ENCODE measurements at regions not wholly inside any gene's neighbourhood (a gene's known extent, or its start where the extent isn't known, plus 50 kb on each side); places are given as distances from the start of the nearest gene placed in this dataset.
"Not testable (repeated sequence)": the region's sequence is repeated elsewhere in the genome, so short reads cannot be mapped to it uniquely, and the experiment has no call there.

- Histone ChIP-seq H3K9me3 (no peaks in the 10 kb centered on the region), H3K27ac (no peak overlapping the region), H3K27me3 (no peaks in the 10 kb centered on the region), H3K4me3 (no peak overlapping the region), H3K36me3 (replicated peaks in 1 of 2; ENCODE audit: insufficient read depth in 1 of 2, low read depth in 2 of 2) (no peaks in the 10 kb centered on the region), H3K4me1 (no peaks in the 10 kb centered on the region)
- no peak for ATAC-seq
- intact Hi-C loops (cut with DNase I) = no loop called here
- TF ChIP-seq, protein P1, sequence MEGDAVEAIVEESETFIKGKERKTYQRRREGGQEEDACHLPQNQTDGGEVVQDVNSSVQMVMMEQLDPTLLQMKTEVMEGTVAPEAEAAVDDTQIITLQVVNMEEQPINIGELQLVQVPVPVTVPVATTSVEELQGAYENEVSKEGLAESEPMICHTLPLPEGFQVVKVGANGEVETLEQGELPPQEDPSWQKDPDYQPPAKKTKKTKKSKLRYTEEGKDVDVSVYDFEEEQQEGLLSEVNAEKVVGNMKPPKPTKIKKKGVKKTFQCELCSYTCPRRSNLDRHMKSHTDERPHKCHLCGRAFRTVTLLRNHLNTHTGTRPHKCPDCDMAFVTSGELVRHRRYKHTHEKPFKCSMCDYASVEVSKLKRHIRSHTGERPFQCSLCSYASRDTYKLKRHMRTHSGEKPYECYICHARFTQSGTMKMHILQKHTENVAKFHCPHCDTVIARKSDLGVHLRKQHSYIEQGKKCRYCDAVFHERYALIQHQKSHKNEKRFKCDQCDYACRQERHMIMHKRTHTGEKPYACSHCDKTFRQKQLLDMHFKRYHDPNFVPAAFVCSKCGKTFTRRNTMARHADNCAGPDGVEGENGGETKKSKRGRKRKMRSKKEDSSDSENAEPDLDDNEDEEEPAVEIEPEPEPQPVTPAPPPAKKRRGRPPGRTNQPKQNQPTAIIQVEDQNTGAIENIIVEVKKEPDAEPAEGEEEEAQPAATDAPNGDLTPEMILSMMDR (IDR thresholded peaks at IDR 0.05) = no peak
- TF ChIP-seq POLR2A (IDR thresholded peaks at IDR 0.05) = no peak
- 85 to 89% methylated on average over 6 of the region's 6 CpGs for WGBS, 2 donors
- DNase-seq = no peak
These were observed 89.3 kb upstream of the DGKG start for GRCh38 chr3:186451371-186451770.

GRCh38 chr3:186444974-186445373 lies 82.9 kb upstream of the DGKG start:
- intact Hi-C loops (cut with DNase I) = no loop called here
- no peaks in the 10 kb centered on the region for H3K9me3 ChIP-seq
- 81 to 86% methylated on average over 7 of the region's 7 CpGs for WGBS, 2 donors
- ATAC-seq = no peak
- DNase-seq = no peak
- H3K4me1 ChIP-seq = peaks cover 19% of the 10 kb centered on the region
- no peaks in the 10 kb centered on the region for H3K27me3 ChIP-seq
- no peak for TF ChIP-seq POLR2A (IDR thresholded peaks at IDR 0.05)
- TF ChIP-seq, protein P1 (IDR thresholded peaks at IDR 0.05) = no peak
- no peaks in the 10 kb centered on the region for H3K36me3 ChIP-seq (replicated peaks in 1 of 2; ENCODE audit: insufficient read depth in 1 of 2, low read depth in 2 of 2)
- H3K4me3 ChIP-seq = no peak overlapping the region
- H3K27ac ChIP-seq = no peak overlapping the region

GRCh38 chr3:186444288-186444687 lies 82.3 kb upstream of the DGKG start:
- TF ChIP-seq, protein P1 (IDR thresholded peaks at IDR 0.05) = no peak
- TF ChIP-seq POLR2A (IDR thresholded peaks at IDR 0.05) = no peak
- H3K36me3 ChIP-seq (replicated peaks in 1 of 2; ENCODE audit: insufficient read depth in 1 of 2, low read depth in 2 of 2) = no peaks in the 10 kb centered on the region
- peaks cover 19% of the 10 kb centered on the region for H3K4me1 ChIP-seq
- H3K9me3 ChIP-seq = no peaks in the 10 kb centered on the region
- DNase-seq (no peak), ATAC-seq (no peak)
- H3K4me3 ChIP-seq = no peak overlapping the region
- intact Hi-C loops (cut with DNase I) = no loop called here
- H3K27me3 ChIP-seq = no peaks in the 10 kb centered on the region
- no peak overlapping the region for H3K27ac ChIP-seq

DNA sequence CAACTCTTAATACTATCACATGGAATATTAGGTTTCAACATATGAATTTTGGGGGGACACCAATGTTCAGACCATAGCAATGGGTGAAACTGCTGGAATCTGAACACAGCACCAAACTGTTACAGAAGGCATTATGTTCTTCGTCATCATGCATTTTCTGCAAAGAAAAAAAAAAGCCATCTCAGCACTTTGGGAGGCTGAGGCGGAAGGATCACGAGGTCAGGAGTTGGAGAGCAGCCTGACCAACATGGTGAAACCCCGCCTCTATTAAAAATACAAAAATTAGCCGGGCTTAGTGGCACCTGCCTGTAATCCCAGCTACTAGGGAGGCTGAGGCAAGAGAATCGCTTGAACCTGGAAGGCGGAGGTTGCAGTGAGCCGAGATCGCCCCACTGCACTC lies 80.9 kb upstream of the DGKG start:
- H3K36me3 ChIP-seq (replicated peaks in 1 of 2; ENCODE audit: insufficient read depth in 1 of 2, low read depth in 2 of 2); H3K27me3 ChIP-seq; H3K9me3 ChIP-seq; H3K4me3 ChIP-seq; DNase-seq; H3K27ac ChIP-seq; intact Hi-C loops (cut with DNase I); ATAC-seq: not testable (repeated sequence)
- 86 to 89% methylated on average over 9 of the region's 9 CpGs for WGBS, 2 donors
- H3K4me1 ChIP-seq = peaks cover 19% of the 10 kb centered on the region

- intact Hi-C loops (cut with DNase I) = no loop called here
- Histone ChIP-seq H3K27ac (no peak overlapping the region), H3K27me3 (no peaks in the 10 kb centered on the region), H3K4me3 (no peak overlapping the region), H3K36me3 (replicated peaks in 1 of 2; ENCODE audit: insufficient read depth in 1 of 2, low read depth in 2 of 2) (no peaks in the 10 kb centered on the region), H3K4me1 (peaks cover 19% of the 10 kb centered on the region), H3K9me3 (no peaks in the 10 kb centered on the region)
- peak; percentile 89 for ATAC-seq
- 10 to 18% methylated on average over 2 of the region's 2 CpGs for WGBS, 2 donors
- peak; percentile 53 to 64 (median 59) for DNase-seq
- no peak for TF ChIP-seq POLR2A (IDR thresholded peaks at IDR 0.05)
- TF ChIP-seq, protein P1 (IDR thresholded peaks at IDR 0.05) = no peak
These were observed 80.1 kb upstream of the DGKG start for GRCh38 chr3:186442162-186442561.
